LNCaP clone FGC (cell line): ENCODE measurements at regions not wholly inside any gene's neighbourhood (a gene's known extent, or its start where the extent isn't known, plus 50 kb on each side); places are given as distances from the start of the nearest gene placed in this dataset.

Source experiments
- DNase-seq: peaks from one replicate; pipeline ENCODE4 v3.0.0-alpha.2; 2011; ENCODE audit warnings: low read depth
- H3K4me3 ChIP-seq: 2 replicates; pipeline ENCODE4 v1.5.1; 2011; ENCODE audit warnings: mild to moderate bottlenecking, low read depth, low read length, control low read depth
- TF ChIP-seq, protein P1 (sequence below): IDR thresholded peaks from 2 replicates; pipeline ENCODE4 v1.5.1; 2012; ENCODE audit warnings: mild to moderate bottlenecking; ENCODE audit not compliant: control insufficient read depth, insufficient read depth; ENCODE audit errors: extremely low read depth

DNA sequence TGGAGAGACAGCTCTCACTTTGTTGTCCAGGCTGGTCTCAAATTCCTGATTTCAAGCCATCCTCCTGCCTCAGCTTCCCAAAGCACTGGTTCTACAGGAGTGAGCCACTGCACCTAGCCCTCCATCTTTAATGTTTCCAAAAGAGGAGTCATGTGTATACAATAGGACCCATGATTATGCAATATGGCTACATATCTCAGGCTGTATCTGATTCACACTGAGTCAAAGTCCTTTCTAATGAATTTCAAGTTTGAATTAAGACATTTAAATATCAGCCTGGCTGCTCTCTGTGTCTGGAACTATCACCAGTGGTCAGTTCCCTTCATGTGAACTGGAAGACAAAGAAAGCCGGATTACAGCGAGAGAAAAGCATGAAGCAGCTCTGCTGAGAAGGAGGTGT lies 90.5 kb downstream of the MINAR1 start:
- TF ChIP-seq, protein P1, sequence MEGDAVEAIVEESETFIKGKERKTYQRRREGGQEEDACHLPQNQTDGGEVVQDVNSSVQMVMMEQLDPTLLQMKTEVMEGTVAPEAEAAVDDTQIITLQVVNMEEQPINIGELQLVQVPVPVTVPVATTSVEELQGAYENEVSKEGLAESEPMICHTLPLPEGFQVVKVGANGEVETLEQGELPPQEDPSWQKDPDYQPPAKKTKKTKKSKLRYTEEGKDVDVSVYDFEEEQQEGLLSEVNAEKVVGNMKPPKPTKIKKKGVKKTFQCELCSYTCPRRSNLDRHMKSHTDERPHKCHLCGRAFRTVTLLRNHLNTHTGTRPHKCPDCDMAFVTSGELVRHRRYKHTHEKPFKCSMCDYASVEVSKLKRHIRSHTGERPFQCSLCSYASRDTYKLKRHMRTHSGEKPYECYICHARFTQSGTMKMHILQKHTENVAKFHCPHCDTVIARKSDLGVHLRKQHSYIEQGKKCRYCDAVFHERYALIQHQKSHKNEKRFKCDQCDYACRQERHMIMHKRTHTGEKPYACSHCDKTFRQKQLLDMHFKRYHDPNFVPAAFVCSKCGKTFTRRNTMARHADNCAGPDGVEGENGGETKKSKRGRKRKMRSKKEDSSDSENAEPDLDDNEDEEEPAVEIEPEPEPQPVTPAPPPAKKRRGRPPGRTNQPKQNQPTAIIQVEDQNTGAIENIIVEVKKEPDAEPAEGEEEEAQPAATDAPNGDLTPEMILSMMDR = no peak
- DNase-seq = no peak
- H3K4me3 ChIP-seq = no peak overlapping the region

- DNase-seq = no peak
- H3K4me3 ChIP-seq = no peak overlapping the region
- TF ChIP-seq, protein P1 = no peak
Measured at GRCh38 chr15:79523266-79523665, 91.1 kb downstream of the MINAR1 start.

DNA sequence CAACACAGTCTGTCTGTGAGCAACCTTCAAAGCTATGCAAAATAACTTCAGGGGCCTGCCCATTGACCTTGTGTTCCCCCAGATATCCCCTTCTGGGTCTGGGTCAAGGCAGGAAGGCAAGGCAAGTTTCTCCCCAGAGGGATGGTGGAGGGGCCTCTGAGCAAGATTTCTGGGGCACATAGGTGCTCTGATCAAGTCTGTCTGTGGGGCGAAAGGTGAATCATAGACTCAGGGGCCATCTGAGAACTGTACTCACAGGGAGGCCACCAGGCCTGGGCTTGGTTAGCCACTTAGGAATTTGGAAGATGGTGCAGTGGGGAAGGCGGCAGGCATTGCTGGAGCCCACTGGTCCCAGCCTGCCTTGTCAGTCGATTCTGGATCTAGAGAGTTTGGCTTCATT lies 92.4 kb downstream of the MINAR1 start:
- H3K4me3 ChIP-seq = no peak overlapping the region
- TF ChIP-seq, protein P1 = no peak
- DNase-seq = no peak

DNA sequence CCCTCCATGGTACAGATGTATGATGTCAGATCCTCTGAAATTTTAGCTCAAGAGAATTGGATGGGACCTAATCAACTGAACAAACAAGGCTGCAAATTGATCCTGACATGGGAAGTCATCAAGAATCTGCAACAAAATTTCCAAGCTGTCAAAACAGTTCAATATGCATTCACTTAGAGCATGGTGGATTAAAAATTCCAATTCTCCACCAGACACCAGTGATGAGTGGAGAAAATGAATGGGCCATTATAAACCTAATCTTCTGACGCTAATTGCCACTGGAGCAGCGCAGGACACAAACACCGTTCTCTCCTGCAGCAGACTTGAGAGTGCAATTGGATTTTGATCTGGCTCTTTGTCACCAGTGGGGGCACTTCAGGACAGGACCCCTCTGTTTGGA lies 94.2 kb downstream of the MINAR1 start:
- H3K4me3 ChIP-seq = no peak overlapping the region
- no peak for DNase-seq
- TF ChIP-seq, protein P1 = no peak

GRCh38 chr15:79527821-79528220 lies 95.7 kb downstream of the MINAR1 start:
- TF ChIP-seq, protein P1 = no peak
- DNase-seq = no peak
- H3K4me3 ChIP-seq = no peak overlapping the region

- no peak overlapping the region for H3K4me3 ChIP-seq
- TF ChIP-seq, protein P1 = no peak
- no peak for DNase-seq
Measured at GRCh38 chr15:79529157-79529785, 97.1 kb downstream of the MINAR1 start.

GRCh38 chr15:79535536-79535935 lies 103.4 kb downstream of the MINAR1 start:
- H3K4me3 ChIP-seq = no peak overlapping the region
- DNase-seq = no peak
- TF ChIP-seq, protein P1 = no peak
